IMR-90 (cell line): ENCODE measurements at regions not wholly inside any gene's neighbourhood (a gene's known extent, or its start where the extent isn't known, plus 50 kb on each side); places are given as distances from the start of the nearest gene placed in this dataset.

ENCODE experiments used
- ATAC-seq: fragments of 200-7000 bp; cut with Tn5 transposase; 2 replicates; pipeline ENCODE4 v1.9.1; 2020; ENCODE audit warnings: low read depth, mild to moderate bottlenecking, moderate library complexity
- BruUV-seq: library from RNA; stranded (reverse); fragments of 400-500 nt; replicated peaks from 2 replicates; lab custom pipeline; 2021; lab: Mats Ljungman, UMichigan
- CTCF ChIA-PET: fragments of 300-600 bp; formaldehyde crosslinking; extraction: SDS; loops from one replicate; lab custom pipeline; 2021; ENCODE audit warnings: antibody characterized with exemption; lab: Yijun Ruan, JAX
- POLR2A ChIA-PET: fragments of 300-600 bp; sonication (Branson Sonifier 250); formaldehyde crosslinking; loops from one replicate; lab custom pipeline; 2022; ENCODE audit warnings: antibody characterized with exemption; ENCODE audit not compliant: unreplicated experiment; lab: Charles Lee
- DNase-seq: peaks from one replicate; pipeline ENCODE4 v3.0.0; 2013
- H2AFZ ChIP-seq: replicated peaks from 2 replicates; pipeline ENCODE3; 2013; ENCODE audit warnings: low read length, mild to moderate bottlenecking; ENCODE audit not compliant: poor library complexity
- H2AK5ac ChIP-seq: 2 replicates; pipeline ENCODE4 v1.6.1; 2013; ENCODE audit warnings: low read depth, low read length, inconsistent platforms
- H2AK9ac ChIP-seq: replicated peaks from 2 replicates; pipeline ENCODE3; 2013; ENCODE audit warnings: mild to moderate bottlenecking, low read depth, low read length, moderate library complexity; ENCODE audit not compliant: poor library complexity
- H2BK120ac ChIP-seq: 2 replicates; pipeline ENCODE4 v1.6.1; 2013; ENCODE audit warnings: low read depth, low read length, inconsistent platforms
- H2BK15ac ChIP-seq: 3 replicates; pipeline ENCODE4 v1.6.1; 2013; ENCODE audit warnings: low read depth, low read length, inconsistent platforms
- H2BK20ac ChIP-seq: 2 replicates; pipeline ENCODE4 v1.6.1; 2013; ENCODE audit warnings: low read depth, mild to moderate bottlenecking, inconsistent platforms, low read length, moderate library complexity
- H2BK5ac ChIP-seq: 2 replicates; pipeline ENCODE4 v1.6.1; 2013; ENCODE audit warnings: mild to moderate bottlenecking, low read depth, low read length, inconsistent platforms; ENCODE audit not compliant: poor library complexity, severe bottlenecking
- H3K14ac ChIP-seq: replicated peaks from 2 replicates; pipeline ENCODE4 v1.6.1; 2013; ENCODE audit warnings: low read depth, low read length, inconsistent platforms
- H3K18ac ChIP-seq: 2 replicates; pipeline ENCODE4 v1.6.1; 2013; ENCODE audit warnings: low read depth, low read length, control low read depth
- H3K23ac ChIP-seq: 2 replicates; pipeline ENCODE4 v1.6.1; 2013; ENCODE audit warnings: low read depth, low read length, inconsistent platforms
- H3K27ac ChIP-seq: 2 replicates; pipeline ENCODE4 v1.5.1; 2013; ENCODE audit warnings: mild to moderate bottlenecking, control low read depth, low read length; ENCODE audit not compliant: insufficient read depth
- H3K27me3 ChIP-seq: 2 replicates; pipeline ENCODE4 v1.6.1; 2013; ENCODE audit warnings: low read length; ENCODE audit not compliant: control insufficient read depth, insufficient read depth
- H3K36me3 ChIP-seq: 2 replicates; pipeline ENCODE4 v1.6.1; 2013; ENCODE audit warnings: low read length, mixed read lengths; ENCODE audit not compliant: control insufficient read depth, insufficient read depth
- H3K4ac ChIP-seq: 2 replicates; pipeline ENCODE4 v1.6.1; 2013; ENCODE audit warnings: low read depth, low read length, inconsistent platforms
- H3K4me1 ChIP-seq: 2 replicates; pipeline ENCODE4 v1.6.1; 2013; ENCODE audit warnings: low read length, mixed read lengths; ENCODE audit not compliant: control insufficient read depth, insufficient read depth
- H3K4me2 ChIP-seq: 2 replicates; pipeline ENCODE4 v1.6.1; 2013; ENCODE audit warnings: low read depth, mild to moderate bottlenecking, control low read depth, low read length, moderate library complexity
- H3K4me3 ChIP-seq: 2 replicates; pipeline ENCODE4 v1.5.1; 2013; ENCODE audit warnings: low read depth, mild to moderate bottlenecking, control low read depth, low read length, moderate library complexity; ENCODE audit not compliant: insufficient read depth
- H3K56ac ChIP-seq: 2 replicates; pipeline ENCODE4 v1.6.1; 2013; ENCODE audit warnings: low read length, inconsistent platforms; ENCODE audit not compliant: insufficient read depth; ENCODE audit errors: extremely low read depth
- H3K79me1 ChIP-seq, 2 experiments: 2 replicates each; pipeline ENCODE4 v1.6.1; 2013; ENCODE audit warnings: low read length in 2 of 2, inconsistent platforms in 1 of 2, low read depth in 1 of 2
- H3K9ac ChIP-seq: 2 replicates; pipeline ENCODE4 v1.6.1; 2013; ENCODE audit warnings: low read depth, low read length, control low read depth
- H3K9me1 ChIP-seq: 2 replicates; pipeline ENCODE4 v1.6.1; 2013; ENCODE audit warnings: low read length, inconsistent platforms; ENCODE audit not compliant: insufficient read depth
- H3K9me3 ChIP-seq: 2 replicates; pipeline ENCODE4 v1.6.1; 2013; ENCODE audit warnings: low read length; ENCODE audit not compliant: control insufficient read depth, insufficient read depth
- H4K20me1 ChIP-seq: 2 replicates; pipeline ENCODE4 v1.6.1; 2013; ENCODE audit warnings: low read length, inconsistent platforms; ENCODE audit not compliant: insufficient read depth
- H4K5ac ChIP-seq: 2 replicates; pipeline ENCODE4 v1.6.1; 2013; ENCODE audit warnings: mild to moderate bottlenecking, low read depth, low read length, control low read depth
- H4K8ac ChIP-seq, 2 experiments: 2 replicates each; pipeline ENCODE4 v1.6.1; 2013; ENCODE audit warnings: low read depth in 2 of 2, low read length in 2 of 2, control low read depth in 1 of 2, inconsistent platforms in 1 of 2
- H4K91ac ChIP-seq: 2 replicates; pipeline ENCODE4 v1.6.1; 2013; ENCODE audit warnings: low read depth, low read length, inconsistent platforms; ENCODE audit not compliant: insufficient read depth
- BHLHE40 ChIP-seq: fragments of 150-350 bp; IDR thresholded peaks from 2 replicates; pipeline ENCODE4 v1.6.1; 2016; ENCODE audit warnings: mild to moderate bottlenecking, low read depth, low read length
- CHD1 ChIP-seq: IDR thresholded peaks from 2 replicates; pipeline ENCODE4 v1.6.1; 2012; ENCODE audit warnings: low read depth, low read length, improper control_type of control experiment
- CTCF ChIP-seq: conservative IDR thresholded peaks from 2 replicates; pipeline ENCODE4 v1.5.1; 2012; ENCODE audit warnings: mild to moderate bottlenecking, low read depth, low read length, improper control_type of control experiment
- ELK1 ChIP-seq: fragments of 150-350 bp; IDR thresholded peaks from 2 replicates; pipeline ENCODE4 v1.6.1; 2016; ENCODE audit warnings: low read depth, mild to moderate bottlenecking, low read length, moderate library complexity, borderline replicate concordance
- FOS ChIP-seq: fragments of 150-350 bp; IDR thresholded peaks from 2 replicates; pipeline ENCODE4 v1.6.1; 2016; ENCODE audit warnings: low read depth, low read length
- MXI1 ChIP-seq: IDR thresholded peaks from 2 replicates; pipeline ENCODE4 v1.6.1; 2012; ENCODE audit warnings: low read depth, mild to moderate bottlenecking, low read length, moderate library complexity, borderline replicate concordance
- NFE2L2 ChIP-seq: fragments of 150-350 bp; IDR thresholded peaks from 2 replicates; pipeline ENCODE4 v1.6.1; 2016; ENCODE audit warnings: low read depth, mild to moderate bottlenecking, low read length
- RCOR1 ChIP-seq: IDR thresholded peaks from 2 replicates; pipeline ENCODE4 v1.6.1; 2012; ENCODE audit warnings: mild to moderate bottlenecking, low read length, improper control_type of control experiment; ENCODE audit not compliant: insufficient replicate concordance
- USF2 ChIP-seq: fragments of 150-350 bp; IDR thresholded peaks from 2 replicates; pipeline ENCODE4 v1.6.1; 2017; ENCODE audit warnings: mild to moderate bottlenecking, antibody characterized with exemption, low read length, low read depth
- WGBS, 2 experiments: methylation state at CpG; one replicate each; pipeline versions ENCODE4 v1.1.5 to v1.1.7; 2013; ENCODE audit warnings: missing lambda C conversion rate in 2 of 2; ENCODE audit not compliant: insufficient read length in 1 of 2; ENCODE audit errors: extremely low coverage in 2 of 2; 5-methylcytosine and 5-hydroxymethylcytosine counted together
- dilution Hi-C: fragments of 300-500 bp; cut with HindIII; formaldehyde crosslinking; loops from one replicate; pipeline ENCODE4 v1.14.3; 2018; ENCODE audit warnings: low sequenced_read_pairs; ENCODE audit not compliant: unreplicated experiment
- in situ Hi-C: fragments of 300-500 bp; cut with MboI; formaldehyde crosslinking; loops from 3 replicates; pipeline ENCODE4 v1.14.3; 2019; ENCODE audit warnings: low sequenced_read_pairs, inconsistent platforms, mixed read lengths
- intact Hi-C: fragments of 100-400 bp; cut with micrococcal nuclease; formaldehyde crosslinking; loops from 2 replicates; pipeline ENCODE4 v1.10.0; 2022

- Histone ChIP-seq H2BK15ac (no peak overlapping the region), H2BK20ac (no peak overlapping the region), H3K27me3 (no peaks in the 10 kb centered on the region), H3K4me3 (no peak overlapping the region), H3K4me2 (no peak overlapping the region), H2AFZ (no peak overlapping the region), H3K23ac (no peak overlapping the region), H2AK9ac (no peak overlapping the region), H2AK5ac (no peak overlapping the region), H3K4ac (no peak overlapping the region), H3K79me1 (no peaks in the 10 kb centered on the region), H4K8ac (no peak overlapping the region), H3K4me1 (no peaks in the 10 kb centered on the region), H2BK5ac (no peak overlapping the region), H2BK120ac (no peak overlapping the region), H3K14ac (no peak overlapping the region), H3K9me1 (no peaks in the 10 kb centered on the region), H3K9me3 (peaks cover 69% of the 10 kb centered on the region), H4K20me1 (no peaks in the 10 kb centered on the region), H3K18ac (no peak overlapping the region), H3K36me3 (no peaks in the 10 kb centered on the region), H4K5ac (no peak overlapping the region), H3K27ac (no peak overlapping the region), H3K56ac (no peak overlapping the region), H4K91ac (no peak overlapping the region), H3K9ac (no peak overlapping the region)
- ChIA-PET CTCF (no interaction called here), POLR2A (no interaction called here)
- ATAC-seq (no peak), DNase-seq (no peak)
- intact Hi-C loops = no loop called here
- dilution Hi-C loops = no loop called here
- in situ Hi-C loops = no loop called here
- BruUV-seq = no TSS peak
- TF ChIP-seq CTCF (no peak), MXI1 (no peak), RCOR1 (no peak), ELK1 (no peak), FOS (no peak), CHD1 (no peak), NFE2L2 (no peak), BHLHE40 (no peak), USF2 (no peak)
- 82% methylated on average over 2 of the region's 29 CpGs; no CpG with 5 or more reads in 1 of the 2 experiments for WGBS, 2 experiments
Measured at GRCh38 chr14:104303705-104304425, 165.5 kb downstream of the KIF26A start.
